Hepatocyte (in vitro differentiated cells): ENCODE measurements at regions not wholly inside any gene's neighbourhood (a gene's known extent, or its start where the extent isn't known, plus 50 kb on each side); places are given as distances from the start of the nearest gene placed in this dataset.

Experiments
- DNase-seq: peaks from one replicate; pipeline ENCODE4 v3.0.0-alpha.2; 2016; ENCODE audit warnings: low spot score
- H2AFZ ChIP-seq: fragments of 200-600 bp; sonication (generic); 2 replicates; pipeline ENCODE4 v1.6.0; 2016; ENCODE audit warnings: antibody characterized with exemption, mild to moderate bottlenecking
- H3K27ac ChIP-seq: fragments of 200-600 bp; sonication (generic); 2 replicates; pipeline ENCODE4 v1.5.1; 2016; ENCODE audit warnings: mild to moderate bottlenecking
- H3K27me3 ChIP-seq: fragments of 200-600 bp; sonication (generic); 2 replicates; pipeline ENCODE4 v1.6.1; 2016
- H3K36me3 ChIP-seq: fragments of 200-600 bp; sonication (generic); replicated peaks from 2 replicates; pipeline ENCODE4 v1.5.1; 2016; ENCODE audit warnings: low read depth; ENCODE audit not compliant: insufficient read depth
- H3K4me1 ChIP-seq: fragments of 200-600 bp; sonication (generic); 2 replicates; pipeline ENCODE4 v1.5.1; 2016; ENCODE audit warnings: mild to moderate bottlenecking, moderate library complexity; ENCODE audit not compliant: insufficient read depth
- H3K4me2 ChIP-seq: fragments of 200-600 bp; sonication (generic); 2 replicates; pipeline ENCODE4 v1.6.0; 2016
- H3K4me3 ChIP-seq: fragments of 200-600 bp; sonication (generic); 2 replicates; pipeline ENCODE4 v1.5.1; 2016; ENCODE audit warnings: mild to moderate bottlenecking
- H3K79me2 ChIP-seq: fragments of 200-600 bp; sonication (generic); 2 replicates; pipeline ENCODE4 v1.6.0; 2017; ENCODE audit warnings: mild to moderate bottlenecking
- H3K9me2 ChIP-seq: fragments of 200-600 bp; sonication (generic); replicated peaks from 2 replicates; pipeline ENCODE4 v1.6.0; 2017; ENCODE audit warnings: mild to moderate bottlenecking; ENCODE audit not compliant: insufficient read depth
- H3K9me3 ChIP-seq: fragments of 200-600 bp; sonication (generic); 2 replicates; pipeline ENCODE4 v1.5.1; 2016; ENCODE audit warnings: low read depth, mild to moderate bottlenecking
- H4K20me1 ChIP-seq: fragments of 200-600 bp; sonication (generic); 2 replicates; pipeline ENCODE4 v1.6.0; 2016; ENCODE audit warnings: mild to moderate bottlenecking; ENCODE audit not compliant: insufficient read depth, poor library complexity, severe bottlenecking
- CTCF ChIP-seq: fragments of 200-600 bp; sonication (generic); IDR thresholded peaks from 2 replicates; pipeline ENCODE4 v1.5.1; 2016; ENCODE audit warnings: antibody characterized with exemption, mild to moderate bottlenecking; ENCODE audit not compliant: poor library complexity
- EZH2 ChIP-seq: fragments of 200-600 bp; sonication (generic); IDR thresholded peaks from 2 replicates; pipeline ENCODE4 v1.6.1; 2016; ENCODE audit warnings: antibody characterized with exemption, mild to moderate bottlenecking, borderline replicate concordance
- EZH2phosphoT487 ChIP-seq: fragments of 200-600 bp; sonication (generic); IDR thresholded peaks from one replicate; pipeline ENCODE4 v1.6.1; 2018; ENCODE audit warnings: antibody characterized with exemption, mild to moderate bottlenecking, low read depth, moderate library complexity; ENCODE audit not compliant: unreplicated experiment, severe bottlenecking
- WGBS: methylation state at CpG from one replicate; pipeline ENCODE4 v1.1.6; 2016; ENCODE audit warnings: low lambda C conversion rate; ENCODE audit errors: missing lambda C conversion rate; 5-methylcytosine and 5-hydroxymethylcytosine counted together

GRCh38 chr1:95406279-95406678, 172.3 kb downstream of the RWDD3 start:
- Histone ChIP-seq H3K79me2 (no peaks in the 10 kb centered on the region), H3K9me3 (no peaks in the 10 kb centered on the region), H3K36me3 (no peaks in the 10 kb centered on the region), H3K9me2 (no peaks in the 10 kb centered on the region), H2AFZ (no peak overlapping the region), H3K27ac (no peak overlapping the region), H3K27me3 (no peaks in the 10 kb centered on the region), H3K4me2 (no peak overlapping the region), H3K4me1 (peaks cover 4% of the 10 kb centered on the region), H4K20me1 (no peaks in the 10 kb centered on the region), H3K4me3 (no peak overlapping the region)
- TF ChIP-seq CTCF (no peak), EZH2phosphoT487 (no peak), EZH2 (no peak)
- 83% methylated on average over 1 of the region's 1 CpG for WGBS
- DNase-seq, result no peak

- 39% methylated on average over 10 of the region's 10 CpGs for WGBS
- no peak overlapping the region for H3K4me3 ChIP-seq
- no peaks in the 10 kb centered on the region for H3K79me2 ChIP-seq
- H2AFZ ChIP-seq, result peak overlapping the region; percentile 34
- H3K9me2 ChIP-seq, result no peaks in the 10 kb centered on the region
- no peaks in the 10 kb centered on the region for H3K36me3 ChIP-seq
- no peaks in the 10 kb centered on the region for H3K9me3 ChIP-seq
- peaks cover 4% of the 10 kb centered on the region for H3K4me1 ChIP-seq
- no peak overlapping the region for H3K27ac ChIP-seq
- DNase-seq, result no peak
- H3K27me3 ChIP-seq, result no peaks in the 10 kb centered on the region
- H4K20me1 ChIP-seq, result no peaks in the 10 kb centered on the region
- H3K4me2 ChIP-seq, result peak overlapping the region; percentile 64
- TF ChIP-seq EZH2phosphoT487, result no peak
- TF ChIP-seq CTCF, result no peak
- TF ChIP-seq EZH2, result no peak
These were observed 173.3 kb downstream of the RWDD3 start for GRCh38 chr1:95407131-95407885.

- Histone ChIP-seq H2AFZ (peak overlapping the region; percentile 34), H3K27ac (no peak overlapping the region), H3K79me2 (no peaks in the 10 kb centered on the region), H3K4me3 (no peak overlapping the region), H3K9me2 (no peaks in the 10 kb centered on the region), H3K4me1 (peaks cover 4% of the 10 kb centered on the region), H3K27me3 (no peaks in the 10 kb centered on the region), H3K36me3 (no peaks in the 10 kb centered on the region), H3K4me2 (peak overlapping the region; percentile 64), H3K9me3 (no peaks in the 10 kb centered on the region), H4K20me1 (no peaks in the 10 kb centered on the region)
- DNase-seq, result no peak
- TF ChIP-seq CTCF (no peak), EZH2 (no peak), EZH2phosphoT487 (no peak)
- 44% methylated on average over 8 of the region's 8 CpGs for WGBS
These were observed 173.9 kb downstream of the RWDD3 start for GRCh38 chr1:95407886-95408291.
